ENCODE measurements at regions not wholly inside any gene's neighbourhood (a gene's known extent, or its start where the extent isn't known, plus 50 kb on each side); places are given as distances from the start of the nearest gene placed in this dataset.

DNA sequence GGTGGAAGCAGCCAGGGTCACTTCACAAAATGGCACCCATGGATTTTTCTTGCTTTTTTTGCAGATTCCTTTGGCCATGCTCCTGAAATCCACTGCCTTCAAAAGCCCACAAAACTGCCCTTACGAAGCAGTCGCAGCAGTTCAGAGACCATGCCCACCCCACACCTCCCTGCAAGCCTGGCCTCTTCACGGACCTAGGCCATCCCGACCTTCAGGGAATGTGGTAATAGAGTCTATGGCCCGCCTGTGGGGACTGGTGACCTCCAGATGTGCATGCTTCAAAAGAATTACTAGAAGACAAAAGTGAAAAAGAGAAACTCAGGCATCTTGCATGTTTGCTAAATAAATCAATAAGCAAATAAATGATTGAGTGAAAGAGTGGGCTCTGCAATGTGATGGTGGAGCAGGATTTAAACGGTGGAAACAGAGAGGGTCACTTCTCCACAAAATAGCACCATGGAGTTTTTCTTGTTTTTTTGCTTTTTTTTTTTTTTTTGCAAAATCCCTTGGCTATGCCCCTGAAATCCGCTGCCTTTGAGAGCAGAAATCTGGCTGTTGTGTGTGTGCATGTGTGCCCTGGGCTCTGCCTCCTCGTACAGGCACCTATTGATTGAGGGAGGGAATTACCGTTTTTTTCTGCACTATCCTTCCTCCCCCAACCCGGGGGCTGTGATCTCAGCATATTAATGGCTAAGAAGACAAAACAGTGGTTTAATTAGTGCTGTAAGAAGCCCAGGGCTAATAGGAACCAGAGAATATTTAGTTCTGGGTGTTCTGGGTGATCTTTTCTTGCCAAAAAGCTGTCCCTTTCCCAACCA, 107.4 kb downstream of the PXDC1 start:
- FAIRE-seq = no peak
- DNase-seq (ENCODE audit: low spot score in 2 of 2) = no peak

DNA sequence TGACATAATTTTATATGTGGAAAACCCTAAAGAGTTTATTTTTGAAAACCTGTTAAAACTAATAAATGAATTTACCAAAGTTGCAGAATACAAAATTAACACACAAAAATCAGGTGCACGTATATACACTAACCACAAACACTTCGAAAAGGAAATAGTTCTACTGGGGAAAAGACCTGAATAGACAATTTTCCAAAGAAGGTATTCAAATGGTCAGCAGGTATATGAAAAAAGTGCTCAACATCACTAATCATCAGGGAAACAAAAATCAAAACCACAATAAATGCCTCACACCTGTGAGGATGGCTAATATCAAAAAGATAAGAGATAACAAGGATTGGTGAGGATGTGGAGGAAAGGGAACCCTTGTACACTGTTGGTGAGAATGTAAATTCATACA, 110.6 kb downstream of the PXDC1 start:
- no peak for DNase-seq (ENCODE audit: low spot score in 2 of 2)
- no peak for FAIRE-seq

DNA sequence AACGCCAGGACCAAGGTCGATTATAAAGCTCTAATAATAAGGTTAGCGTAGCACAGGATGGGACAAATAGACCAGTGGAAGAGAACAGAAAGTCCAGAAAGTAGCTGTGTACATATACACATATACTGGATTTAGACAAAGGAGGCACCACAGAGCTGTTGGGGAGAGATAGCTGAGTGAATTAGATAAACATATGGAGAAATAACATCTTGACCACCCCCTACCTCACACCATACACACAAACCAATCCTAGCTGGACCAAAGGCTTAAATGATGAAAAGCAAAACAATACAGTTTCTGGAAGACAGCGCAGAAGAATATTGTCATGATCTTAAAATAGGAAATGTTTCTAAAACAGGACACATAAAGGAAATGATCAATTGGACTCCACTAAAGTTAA, 112.9 kb downstream of the PXDC1 start:
- FAIRE-seq (no peak), DNase-seq (ENCODE audit: low spot score in 2 of 2) (no peak)

DNA sequence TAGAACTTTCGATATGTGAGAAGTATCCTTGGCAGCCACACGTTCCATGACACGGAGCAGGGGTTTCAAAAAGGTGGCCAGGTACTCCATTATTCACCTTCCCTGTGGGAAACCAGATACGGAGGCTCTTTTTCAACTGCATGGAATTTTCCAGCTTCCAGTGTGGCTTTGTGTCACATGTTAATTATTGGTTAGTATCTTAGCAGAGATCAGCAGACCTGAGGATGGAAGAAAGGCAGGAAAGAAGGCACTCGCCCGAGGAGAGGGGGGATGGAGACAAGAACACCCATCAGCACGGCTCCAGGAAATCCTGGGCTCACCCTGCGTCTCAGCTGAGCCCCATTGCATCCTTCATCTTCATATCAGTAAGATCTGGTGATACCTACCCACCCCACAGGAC, 115.5 kb downstream of the PXDC1 start:
- no peak for FAIRE-seq
- DNase-seq (ENCODE audit: low spot score in 2 of 2) = no peak

DNA sequence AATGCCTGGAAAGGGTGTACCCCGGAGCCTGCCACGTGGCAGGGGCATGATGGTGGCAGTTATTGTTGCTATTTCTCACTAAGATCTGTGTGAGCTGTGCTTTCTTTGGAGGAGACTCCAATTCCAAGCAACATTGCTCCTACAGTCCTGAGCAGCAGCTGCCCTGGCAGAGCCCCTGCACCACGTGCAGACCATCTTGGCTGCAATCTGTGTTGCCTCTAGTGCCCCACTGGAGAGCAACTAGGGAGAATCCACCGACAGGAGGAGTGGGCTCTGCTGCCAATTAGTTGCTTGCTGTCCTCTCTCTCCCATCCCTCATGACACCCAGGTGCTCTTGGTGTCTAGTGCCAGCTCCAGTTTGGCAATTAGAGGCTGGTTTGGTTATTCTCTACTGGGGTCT, 116.0 kb downstream of the PXDC1 start:
- DNase-seq (ENCODE audit: low spot score in 2 of 2) = no peak
- FAIRE-seq = no peak

DNA sequence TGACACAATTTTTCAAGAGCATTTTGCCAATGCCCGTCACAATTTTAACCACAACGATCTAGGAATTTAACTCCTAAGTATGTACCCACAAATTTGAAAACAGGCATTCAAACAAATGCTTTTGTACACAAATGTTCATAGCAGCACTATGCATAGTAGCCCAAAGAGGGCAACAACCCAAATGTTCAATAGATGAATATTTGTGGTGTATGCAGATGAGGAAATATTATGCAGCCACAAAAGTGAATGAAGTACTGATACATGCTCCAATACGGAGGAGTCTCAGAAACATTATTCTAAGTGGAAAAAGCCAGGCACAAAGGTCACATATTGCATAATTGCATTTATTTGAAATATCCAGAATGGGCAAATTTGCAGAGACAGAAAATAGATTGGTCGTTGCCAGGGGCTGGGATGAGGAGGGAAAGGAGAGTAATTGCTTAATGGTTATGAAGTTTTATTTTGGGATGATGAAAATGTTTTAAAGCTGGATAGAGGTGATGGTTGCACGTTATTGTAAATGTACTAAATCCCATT, 117.2 kb downstream of the PXDC1 start:
- FAIRE-seq = no peak
- no peak for DNase-seq (ENCODE audit: low spot score in 2 of 2)

DNA sequence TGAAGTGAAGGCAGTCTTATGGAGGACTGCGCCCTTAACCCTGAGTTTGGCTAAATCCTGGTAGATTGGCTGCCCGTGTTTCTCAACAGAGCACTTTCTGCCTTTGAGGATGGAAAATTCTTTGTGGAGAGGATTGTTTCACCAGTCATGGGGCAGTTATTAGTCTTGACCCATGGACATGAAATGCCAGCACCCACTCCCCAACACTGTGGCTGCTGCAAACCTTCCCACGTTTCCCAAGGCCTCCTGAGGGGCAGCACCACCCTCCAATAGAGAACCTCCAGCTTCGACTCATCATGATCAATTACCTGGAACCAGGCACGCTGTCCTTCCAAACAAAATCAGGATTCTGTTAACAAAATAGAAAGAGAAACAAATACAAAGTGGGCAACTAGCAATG, 117.8 kb downstream of the PXDC1 start:
- FAIRE-seq (no peak), DNase-seq (ENCODE audit: low spot score in 2 of 2) (no peak)

DNA sequence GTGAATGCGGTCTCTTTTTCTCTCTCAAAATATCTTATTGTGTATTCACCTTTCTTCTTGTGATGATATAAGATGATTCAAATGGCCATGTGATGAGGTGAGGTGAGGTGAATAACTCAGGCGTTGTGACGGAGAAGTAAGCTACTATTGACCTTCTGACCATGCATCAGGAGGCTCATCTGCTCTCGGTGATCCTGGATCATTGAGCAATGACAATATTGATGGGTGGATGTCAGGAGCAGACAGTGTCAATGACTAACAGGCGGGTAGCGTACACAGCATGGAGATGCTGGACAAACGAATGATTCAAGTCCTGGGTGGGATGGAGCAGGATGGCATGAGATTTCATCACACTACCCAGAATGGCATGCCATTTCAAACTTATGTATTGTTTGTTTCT, 119.6 kb downstream of the PXDC1 start:
- no peak for DNase-seq (ENCODE audit: low spot score in 2 of 2)
- no peak for FAIRE-seq

DNA sequence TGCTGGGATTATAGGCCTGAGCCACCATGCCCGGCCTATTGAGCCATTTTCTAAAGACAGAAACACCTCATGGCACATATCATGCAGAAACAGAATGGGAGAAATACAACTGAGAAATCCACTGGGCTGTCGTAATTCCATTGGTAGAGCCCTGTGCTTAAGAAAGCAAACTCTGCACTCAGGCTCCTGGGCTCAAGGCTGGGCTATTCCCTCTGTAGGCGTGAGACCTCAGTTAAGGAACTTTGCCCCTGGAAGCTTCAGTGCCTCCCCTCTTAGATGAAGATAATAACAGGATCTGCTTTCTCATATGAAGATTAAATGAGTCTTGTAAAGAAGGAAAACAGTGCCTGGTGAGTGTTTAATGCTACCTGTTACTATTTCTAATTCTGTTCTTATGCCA, 120.3 kb downstream of the PXDC1 start:
- FAIRE-seq = no peak
- DNase-seq (ENCODE audit: low spot score in 2 of 2) = no peak

DNA sequence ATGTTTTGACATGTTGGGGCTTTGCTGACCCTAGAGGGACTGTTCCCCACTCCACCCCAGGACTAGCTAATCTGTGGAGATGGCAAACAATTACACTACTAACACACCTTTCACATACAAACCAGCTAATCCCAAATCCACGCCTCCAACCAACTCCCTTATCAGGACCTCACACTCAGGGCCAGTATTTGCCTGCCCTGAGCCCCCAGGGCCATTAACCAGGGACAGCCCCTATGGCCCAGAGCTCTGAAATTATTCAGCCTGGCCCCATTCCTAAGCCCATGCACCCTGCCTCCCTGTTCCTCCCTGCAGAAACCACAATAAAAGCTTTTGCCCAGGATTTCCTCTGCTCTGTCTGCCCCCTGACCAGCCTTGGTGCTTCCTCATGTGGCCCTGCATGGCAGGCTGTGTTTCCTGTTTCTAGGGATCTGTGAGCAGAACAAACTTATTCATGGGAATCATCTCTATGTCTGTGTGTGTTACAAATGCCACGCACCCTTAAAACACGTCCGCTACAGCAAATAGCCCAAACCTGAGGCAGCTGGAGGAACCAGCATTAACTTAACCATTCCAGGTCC, 121.2 kb downstream of the PXDC1 start:
- FAIRE-seq = no peak
- DNase-seq (ENCODE audit: low spot score in 2 of 2) = no peak

DNA sequence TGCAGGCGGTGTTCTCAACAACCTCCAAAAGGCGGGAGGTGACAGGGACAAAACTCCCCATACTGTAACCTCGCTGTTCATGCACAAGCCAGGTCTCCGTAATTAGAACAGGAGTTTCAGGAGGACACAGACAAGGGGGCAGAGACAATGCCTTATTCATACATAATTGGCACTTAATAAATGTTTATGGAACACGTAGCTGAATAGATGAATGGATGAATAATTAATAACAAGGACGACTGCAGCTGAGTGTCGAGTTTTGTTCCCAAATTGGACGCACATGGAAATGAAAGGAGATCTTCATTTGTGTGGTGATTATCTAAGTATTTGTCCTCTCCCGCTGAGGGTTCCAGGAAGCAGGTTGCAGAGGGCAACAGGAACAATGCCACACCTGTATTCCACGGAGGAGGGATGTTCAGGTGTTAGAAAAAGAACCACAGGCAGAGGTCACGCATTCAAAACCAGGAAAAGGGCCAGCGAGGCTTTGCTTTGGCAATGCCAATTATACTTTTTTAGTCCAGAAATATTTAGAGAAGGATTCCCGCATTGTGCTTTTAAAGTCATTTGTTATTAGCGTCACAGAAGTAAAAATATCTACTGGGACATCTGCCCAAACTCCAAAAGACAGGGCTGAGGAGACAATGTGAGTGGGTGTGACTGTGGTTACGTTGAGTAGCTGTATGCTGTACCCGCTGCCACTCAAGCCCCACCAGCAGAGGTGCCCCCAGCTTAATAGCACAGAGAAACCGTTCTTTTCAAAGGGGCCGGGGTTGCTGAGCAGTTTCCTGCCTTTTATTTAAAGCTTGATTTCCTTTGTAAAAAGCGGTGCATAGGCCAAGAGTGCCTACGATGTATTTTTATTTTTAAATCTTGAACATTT, 123.3 kb downstream of the PXDC1 start:
- DNase-seq (ENCODE audit: low spot score in 2 of 2) (no peak), FAIRE-seq (no peak)

DNA sequence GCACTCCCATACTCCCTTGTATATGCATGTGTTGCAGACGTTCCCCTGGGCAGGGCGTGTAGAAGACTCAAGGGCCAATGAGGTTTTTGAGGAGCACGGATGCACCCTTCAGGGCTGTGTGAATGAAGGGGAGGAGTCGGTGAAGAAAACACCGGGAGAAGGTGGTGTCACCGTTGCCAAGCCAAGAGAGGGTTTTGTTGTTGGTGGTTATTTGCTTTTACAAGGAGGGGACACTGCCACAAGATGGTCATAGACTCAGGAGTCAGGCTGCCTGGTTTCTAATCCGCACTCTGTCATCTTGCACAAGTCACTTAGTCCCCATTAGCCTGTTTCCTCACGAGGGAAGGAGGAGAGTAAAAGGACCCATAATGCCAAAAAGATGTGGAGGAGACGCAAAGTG, 124.0 kb downstream of the PXDC1 start:
- DNase-seq (ENCODE audit: low spot score in 2 of 2) = no peak
- FAIRE-seq = no peak

DNA sequence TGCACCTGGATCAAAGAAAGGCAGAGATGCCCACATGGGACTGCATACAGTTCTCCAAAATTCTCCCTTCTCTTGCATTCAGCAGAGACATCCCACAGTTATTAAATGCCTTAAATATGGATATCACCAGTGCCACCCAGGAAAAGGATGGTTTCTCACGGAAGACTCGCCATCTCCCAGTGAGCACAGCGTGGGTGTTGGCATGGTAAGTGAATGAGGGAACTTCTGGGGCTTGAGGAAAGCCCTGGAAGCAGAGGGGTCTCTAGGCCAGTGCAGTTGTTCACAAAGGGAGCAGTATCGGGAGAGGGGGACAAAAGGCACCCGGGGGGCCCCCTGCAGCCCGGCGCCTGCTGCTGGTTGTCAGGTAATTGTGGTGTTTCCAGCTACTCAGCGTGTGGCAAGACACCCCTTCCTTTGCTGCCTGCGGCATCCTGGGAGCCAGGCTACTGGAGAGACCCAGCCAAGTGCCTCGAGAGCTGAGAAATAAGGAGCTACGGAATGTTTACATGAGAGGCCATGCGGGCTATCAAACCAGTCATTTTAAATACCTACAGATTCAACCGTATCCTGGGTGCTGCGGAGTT, 125.4 kb downstream of the PXDC1 start:
- no peak for DNase-seq (ENCODE audit: low spot score in 2 of 2)
- no peak for FAIRE-seq

DNA sequence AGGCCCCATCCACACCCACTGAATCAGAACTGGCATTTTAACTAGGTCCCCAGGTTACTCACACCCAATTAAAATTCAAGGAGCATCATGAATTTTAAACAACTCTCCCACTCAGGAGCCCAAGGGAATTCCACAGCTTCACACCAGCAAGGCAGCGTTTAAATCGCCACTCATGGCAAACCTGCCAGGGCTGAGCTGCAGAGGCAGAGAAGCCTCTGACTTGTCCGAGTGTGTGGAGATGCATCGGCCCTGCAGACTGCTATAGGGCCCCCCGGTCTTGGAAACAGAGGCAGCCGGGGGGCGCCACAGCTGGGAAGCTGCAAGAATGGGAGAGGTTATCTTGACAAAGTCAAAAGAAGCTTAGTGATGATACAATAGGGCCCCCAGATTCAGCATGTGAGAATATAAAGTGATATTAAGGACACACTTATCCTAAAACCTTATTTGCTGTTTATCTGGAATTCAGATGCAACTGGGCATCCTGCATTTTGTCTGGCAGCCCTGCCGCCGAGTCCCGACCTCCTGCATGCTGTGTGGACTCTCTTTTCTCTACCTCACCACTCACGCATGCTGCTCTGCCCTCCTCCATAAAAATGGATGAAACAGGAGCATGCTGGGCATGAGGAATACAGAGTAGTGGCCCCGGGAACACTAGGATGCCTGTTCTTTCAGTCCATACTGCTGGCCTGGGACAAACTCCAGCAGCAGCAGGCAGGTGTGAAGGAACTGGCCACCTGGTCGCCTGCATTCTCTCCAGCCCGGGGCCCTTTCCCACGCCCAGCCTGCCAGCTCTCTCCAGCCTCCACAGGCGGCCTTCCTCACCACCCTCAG, 126.1 kb downstream of the PXDC1 start:
- FAIRE-seq (no peak), DNase-seq (ENCODE audit: low spot score in 2 of 2) (no peak)

DNA sequence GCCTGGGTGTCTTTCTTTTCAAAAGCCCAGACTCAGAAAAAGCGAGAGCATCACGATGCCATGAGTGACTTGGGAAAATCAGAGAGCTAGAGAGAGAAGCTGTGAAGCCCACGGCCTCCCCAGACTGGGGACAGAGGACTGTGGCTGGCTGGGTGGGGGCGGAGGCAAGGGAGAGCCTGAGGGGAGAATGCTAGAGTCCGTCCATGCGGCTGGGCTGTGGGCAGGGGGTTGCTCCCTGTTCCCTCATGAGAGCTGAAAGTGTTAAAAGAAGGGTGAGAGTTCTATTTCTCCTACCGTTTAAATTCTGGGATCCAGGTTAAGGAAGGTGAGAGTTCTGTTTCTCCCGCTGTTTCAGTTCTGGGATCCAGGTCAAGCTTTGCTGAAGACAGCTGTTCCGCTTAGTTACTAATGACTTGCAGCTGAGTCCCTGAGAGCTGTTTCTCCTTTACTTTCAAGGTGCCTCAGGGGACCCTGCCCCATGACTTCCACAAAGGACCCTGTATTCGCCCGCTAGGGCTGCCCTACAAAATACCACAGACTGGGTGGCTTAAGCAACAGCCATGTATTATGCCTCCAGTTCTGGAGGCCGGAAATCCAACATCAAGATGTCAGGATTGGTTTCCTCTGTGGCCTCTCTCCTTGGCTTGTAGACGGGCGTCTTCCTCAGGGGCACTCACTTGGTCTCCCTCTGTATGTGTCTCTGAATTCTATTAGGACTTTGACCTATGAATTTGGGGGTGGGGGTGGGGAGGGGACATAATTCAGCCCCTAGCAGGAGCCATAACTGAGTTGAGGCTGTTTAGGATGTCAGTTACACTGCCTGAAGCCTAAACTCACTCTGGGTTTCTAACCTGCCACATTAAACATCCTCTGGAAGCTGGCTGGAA, 127.0 kb downstream of the PXDC1 start:
- DNase-seq (ENCODE audit: low spot score in 2 of 2) (no peak), FAIRE-seq (no peak)

DNA sequence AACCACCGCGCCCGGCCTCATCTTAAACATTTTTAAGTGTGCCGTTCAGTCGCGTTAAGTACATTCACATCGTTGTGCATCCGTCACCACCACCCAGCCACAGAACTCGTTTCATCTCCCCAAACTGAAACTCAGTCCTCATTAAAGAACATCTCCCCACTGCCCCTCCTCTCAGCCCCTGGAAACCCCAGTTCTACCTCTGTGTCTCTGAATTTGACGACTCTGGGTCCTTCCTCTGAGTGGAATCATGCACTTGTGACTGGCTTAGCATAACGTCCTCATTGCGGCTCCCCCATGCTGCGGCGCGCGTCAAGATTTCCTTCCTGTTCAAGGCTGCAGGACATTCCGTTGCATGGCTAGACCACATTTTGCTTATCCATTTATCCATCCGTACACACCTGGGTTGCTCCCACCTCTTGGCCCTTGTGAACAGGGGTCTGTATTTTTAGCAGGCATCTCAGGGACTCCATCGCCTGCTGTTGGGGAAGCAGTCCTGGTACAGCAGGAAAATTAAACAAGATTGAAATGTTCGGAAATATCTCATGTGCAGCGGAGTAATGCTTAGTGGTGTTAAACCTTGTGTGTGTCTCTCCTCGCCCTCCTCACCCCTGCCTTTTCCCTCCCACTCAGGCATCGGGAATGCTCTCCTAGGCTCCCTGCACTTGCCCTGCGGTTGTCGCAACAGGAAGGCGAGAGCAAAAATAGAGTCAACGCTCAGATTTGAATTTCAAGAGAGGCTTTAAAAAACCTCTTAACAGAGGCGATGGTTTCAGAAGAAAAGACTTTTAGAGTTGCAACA, 127.9 kb downstream of the PXDC1 start:
- FAIRE-seq (no peak), DNase-seq (ENCODE audit: low spot score in 2 of 2) (no peak)

DNA sequence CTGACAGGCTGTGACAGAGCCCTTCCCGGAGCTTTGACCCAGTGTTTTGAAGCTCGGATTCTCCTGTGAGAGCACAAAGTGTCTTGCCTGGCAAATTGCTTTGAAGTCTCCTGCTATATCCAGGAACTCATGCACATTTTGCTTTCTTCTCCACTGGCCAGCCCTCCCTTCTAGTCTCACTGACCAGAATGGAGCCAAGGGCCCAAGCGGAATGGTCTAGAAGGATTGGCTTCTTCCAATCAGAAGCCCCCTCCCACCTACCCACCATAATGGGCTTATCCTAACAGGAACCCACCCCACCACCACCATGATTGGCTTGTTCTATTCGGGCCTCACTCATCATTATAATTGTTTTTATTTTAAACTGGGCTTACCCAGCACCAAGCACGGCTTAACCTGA, 130.1 kb downstream of the PXDC1 start:
- FAIRE-seq (no peak), DNase-seq (ENCODE audit: low spot score in 2 of 2) (no peak)

DNA sequence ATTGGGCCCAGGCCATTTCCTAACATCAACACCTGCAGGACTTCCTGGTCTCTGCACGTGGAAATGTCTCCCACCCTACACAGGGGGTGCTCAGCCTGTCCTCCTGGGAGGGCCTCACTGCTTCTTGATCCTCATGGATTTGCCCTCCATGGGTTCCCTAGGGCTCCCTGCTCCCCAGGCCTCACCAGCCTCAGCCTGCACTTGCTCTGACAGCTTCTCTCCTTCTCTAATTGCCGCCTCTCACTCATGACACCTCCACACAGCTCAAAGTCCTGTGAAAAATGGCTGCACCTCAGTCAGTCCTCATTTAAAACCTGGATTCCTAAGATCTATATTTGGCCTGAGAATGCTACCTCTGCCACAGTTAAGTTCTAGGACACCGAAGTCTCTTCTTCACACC, 130.6 kb downstream of the PXDC1 start:
- FAIRE-seq (no peak), DNase-seq (ENCODE audit: low spot score in 2 of 2) (no peak)

Measured in frontal cortex (tissue), 3 donors.